AML-193 (cell line): ENCODE measurements at regions not wholly inside any gene's neighbourhood (a gene's known extent, or its start where the extent isn't known, plus 50 kb on each side); places are given as distances from the start of the nearest gene placed in this dataset.
"Not testable (repeated sequence)": the region's sequence is repeated elsewhere in the genome, so short reads cannot be mapped to it uniquely, and the experiment has no call there.

ENCODE experiments used
- DNase-seq, 2 experiments: peaks; one replicate each; lab custom pipeline; 2025; lab: John Stamatoyannopoulos, UW

- no peak for DNase-seq
Measured at GRCh38 chr13:59409211-59409610, 754.5 kb downstream of the DIAPH3 start.

- no peak for DNase-seq
Measured at GRCh38 chr13:59409634-59410200, 754.0 kb downstream of the DIAPH3 start.

- peak; percentile 33 to 56 for DNase-seq
Measured at GRCh38 chr13:59413126-59413525, 750.6 kb downstream of the DIAPH3 start.

GRCh38 chr13:59414006-59414405 lies 749.7 kb downstream of the DIAPH3 start:
- DNase-seq: no peak

GRCh38 chr13:59415498-59415897 lies 748.2 kb downstream of the DIAPH3 start:
- no peak for DNase-seq

- DNase-seq: no peak
Measured at GRCh38 chr13:59416561-59416960, 747.2 kb downstream of the DIAPH3 start.

GRCh38 chr13:59422646-59423045 lies 741.1 kb downstream of the DIAPH3 start:
- DNase-seq: no peak

- DNase-seq: no peak
Measured at GRCh38 chr13:59423708-59424340, 739.9 kb downstream of the DIAPH3 start.

- no peak for DNase-seq
Measured at GRCh38 chr13:59424661-59425060, 739.1 kb downstream of the DIAPH3 start.

GRCh38 chr13:59425211-59425741 lies 738.5 kb downstream of the DIAPH3 start:
- no peak for DNase-seq

GRCh38 chr13:59435024-59435423 lies 728.7 kb downstream of the DIAPH3 start:
- no peak for DNase-seq

GRCh38 chr13:59437544-59438301 lies 726.0 kb downstream of the DIAPH3 start:
- DNase-seq: peak; percentile 57 to 74

- DNase-seq: no peak
Measured at GRCh38 chr13:59439776-59440428, 723.8 kb downstream of the DIAPH3 start.

- not testable (repeated sequence) for DNase-seq
Measured at GRCh38 chr13:59441068-59441467, 722.7 kb downstream of the DIAPH3 start.

GRCh38 chr13:59441596-59442280 lies 722.0 kb downstream of the DIAPH3 start:
- no peak for DNase-seq

- no peak for DNase-seq
Measured at GRCh38 chr13:59442461-59442860, 721.3 kb downstream of the DIAPH3 start.

GRCh38 chr13:59442944-59443486 lies 720.7 kb downstream of the DIAPH3 start:
- no peak for DNase-seq

- DNase-seq: no peak
Measured at GRCh38 chr13:59444210-59444857, 719.4 kb downstream of the DIAPH3 start.

- no peak for DNase-seq
Measured at GRCh38 chr13:59445812-59446211, 717.9 kb downstream of the DIAPH3 start.

GRCh38 chr13:59446391-59446790 lies 717.3 kb downstream of the DIAPH3 start:
- DNase-seq: no peak

GRCh38 chr13:59447031-59447430 lies 716.7 kb downstream of the DIAPH3 start:
- DNase-seq: no peak
